Activated B cell treated with CpG ODN at 0.5 μM for 24 hours (primary cell): ENCODE measurements at regions not wholly inside any gene's neighbourhood (a gene's known extent, or its start where the extent isn't known, plus 50 kb on each side); places are given as distances from the start of the nearest gene placed in this dataset.

ENCODE experiments used
- ATAC-seq: fragments of 200-7000 bp; cut with Tn5 transposase; one replicate; pipeline ENCODE4 v1.10.0; 2021; ENCODE audit warnings: low read depth, mild to moderate bottlenecking, moderate library complexity
- CTCF ChIA-PET: fragments of 350-600 bp; sonication (Branson Sonifier 250); formaldehyde crosslinking; loops from one replicate; lab custom pipeline; 2021; ENCODE audit warnings: antibody characterized with exemption; lab: Charles Lee
- POLR2A ChIA-PET: fragments of 350-600 bp; sonication (Branson Sonifier 250); formaldehyde crosslinking; loops from one replicate; lab custom pipeline; 2021; ENCODE audit warnings: antibody characterized with exemption; lab: Charles Lee
- DNase-seq: peaks from one replicate; pipeline ENCODE4 v3.0.0; 2022
- H3K27ac Mint-ChIP-seq: one replicate; pipeline ENCODE4 v1.8.0; 2020; ENCODE audit warnings: mixed read lengths
- H3K27me3 Mint-ChIP-seq: one replicate; pipeline ENCODE4 v1.8.0; 2021; ENCODE audit warnings: mixed read lengths
- H3K36me3 Mint-ChIP-seq: one replicate; pipeline ENCODE4 v1.8.0; 2021; ENCODE audit warnings: low read depth, mixed read lengths
- H3K4me1 Mint-ChIP-seq: one replicate; pipeline ENCODE4 v1.8.0; 2021; ENCODE audit warnings: mixed read lengths
- H3K4me3 Mint-ChIP-seq: one replicate; pipeline ENCODE4 v1.8.0; 2020; ENCODE audit warnings: mild to moderate bottlenecking, mixed read lengths
- H3K9me3 Mint-ChIP-seq: one replicate; pipeline ENCODE4 v1.8.0; 2020; ENCODE audit warnings: mixed read lengths
- CTCF ChIP-seq: fragments of 200-600 bp; IDR thresholded peaks from one replicate; pipeline ENCODE4 v1.8.0; 2022; ENCODE audit warnings: antibody characterized with exemption, mild to moderate bottlenecking
- intact Hi-C: fragments of 100-400 bp; cut with micrococcal nuclease; formaldehyde crosslinking; loops from one replicate; pipeline ENCODE4 v1.15.1; 2024

DNA sequence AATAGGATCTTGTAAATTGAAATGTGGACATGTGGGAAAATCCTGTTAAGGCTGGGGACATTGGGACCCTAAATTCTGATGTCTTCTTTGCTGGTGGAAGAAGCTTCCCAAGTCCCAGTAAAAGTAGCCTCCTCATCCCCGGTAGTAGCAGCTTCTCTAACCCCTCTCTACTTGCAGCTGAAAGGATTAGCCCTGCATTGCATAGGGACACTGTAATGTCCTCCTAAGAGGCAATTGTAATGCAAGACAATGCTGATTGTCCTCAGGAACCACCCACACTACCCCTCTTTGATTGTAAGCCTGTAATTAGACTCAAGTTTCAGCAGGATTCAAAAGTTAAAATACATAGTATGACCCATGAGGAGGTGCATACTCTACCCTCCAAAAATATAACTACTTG lies 1938.4 kb upstream of the C9orf72 start:
- H3K36me3 Mint-ChIP-seq = no peaks in the 10 kb centered on the region
- intact Hi-C loops = no loop called here
- no peak for ATAC-seq
- POLR2A ChIA-PET = no interaction called here
- CTCF ChIA-PET = no interaction called here
- peaks cover 11% of the 10 kb centered on the region for H3K9me3 Mint-ChIP-seq
- H3K27ac Mint-ChIP-seq = no peak overlapping the region
- H3K4me1 Mint-ChIP-seq = no peaks in the 10 kb centered on the region
- no peaks in the 10 kb centered on the region for H3K27me3 Mint-ChIP-seq
- H3K4me3 Mint-ChIP-seq = no peak overlapping the region
- no peak for DNase-seq
- TF ChIP-seq CTCF = no peak

- ATAC-seq (no peak), DNase-seq (no peak)
- Mint-ChIP-seq H3K36me3 (no peaks in the 10 kb centered on the region), H3K27ac (no peak overlapping the region), H3K4me3 (no peak overlapping the region), H3K4me1 (no peaks in the 10 kb centered on the region), H3K27me3 (no peaks in the 10 kb centered on the region), H3K9me3 (peaks cover 7% of the 10 kb centered on the region)
- intact Hi-C loops = no loop called here
- ChIA-PET POLR2A (no interaction called here), CTCF (no interaction called here)
- no peak for TF ChIP-seq CTCF
Measured at GRCh38 chr9:29514336-29514735, 1941.1 kb upstream of the C9orf72 start.

- no peaks in the 10 kb centered on the region for H3K4me1 Mint-ChIP-seq
- DNase-seq (no peak), ATAC-seq (no peak)
- peaks cover 7% of the 10 kb centered on the region for H3K9me3 Mint-ChIP-seq
- H3K27me3 Mint-ChIP-seq = no peaks in the 10 kb centered on the region
- ChIA-PET POLR2A (no interaction called here), CTCF (no interaction called here)
- no peaks in the 10 kb centered on the region for H3K36me3 Mint-ChIP-seq
- H3K27ac Mint-ChIP-seq = no peak overlapping the region
- TF ChIP-seq CTCF = no peak
- H3K4me3 Mint-ChIP-seq = no peak overlapping the region
- intact Hi-C loops = no loop called here
Measured at GRCh38 chr9:29514862-29515261, 1941.6 kb upstream of the C9orf72 start.

- DNase-seq (no peak), ATAC-seq (no peak)
- TF ChIP-seq CTCF = no peak
- Mint-ChIP-seq H3K36me3 (no peaks in the 10 kb centered on the region), H3K4me1 (no peaks in the 10 kb centered on the region), H3K27me3 (no peaks in the 10 kb centered on the region), H3K4me3 (no peak overlapping the region), H3K9me3 (peaks cover 10% of the 10 kb centered on the region), H3K27ac (no peak overlapping the region)
- CTCF ChIA-PET = no interaction called here
- POLR2A ChIA-PET = no interaction called here
- intact Hi-C loops = no loop called here
Measured at GRCh38 chr9:29548436-29548835, 1975.2 kb upstream of the C9orf72 start.

DNA sequence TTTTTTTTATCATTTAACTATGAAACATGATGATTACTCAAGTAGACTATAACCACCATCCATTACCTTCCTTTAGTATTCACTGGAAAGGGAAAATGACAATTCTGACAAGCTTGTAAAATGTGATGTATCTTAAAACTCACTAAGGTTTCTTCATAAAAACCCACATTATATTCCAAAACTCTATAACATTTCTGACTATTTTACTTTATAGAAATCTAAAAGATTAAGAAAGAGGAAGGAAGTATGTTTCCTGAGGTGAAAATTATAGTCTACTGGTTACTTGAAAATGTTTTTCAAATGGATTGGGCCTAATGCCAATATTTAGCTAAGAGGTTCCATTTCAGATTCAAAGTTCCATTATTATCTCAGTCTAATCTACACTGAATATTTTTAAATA lies 1982.2 kb upstream of the C9orf72 start:
- ATAC-seq (no peak), DNase-seq (no peak)
- Mint-ChIP-seq H3K27ac (no peak overlapping the region), H3K4me3 (no peak overlapping the region), H3K9me3 (peaks cover 8% of the 10 kb centered on the region), H3K27me3 (no peaks in the 10 kb centered on the region), H3K4me1 (no peaks in the 10 kb centered on the region), H3K36me3 (no peaks in the 10 kb centered on the region)
- intact Hi-C loops = no loop called here
- no peak for TF ChIP-seq CTCF
- CTCF ChIA-PET = no interaction called here
- POLR2A ChIA-PET = no interaction called here
